ENCODE measurements at regions not wholly inside any gene's neighbourhood (a gene's known extent, or its start where the extent isn't known, plus 50 kb on each side); places are given as distances from the start of the nearest gene placed in this dataset.

DNA sequence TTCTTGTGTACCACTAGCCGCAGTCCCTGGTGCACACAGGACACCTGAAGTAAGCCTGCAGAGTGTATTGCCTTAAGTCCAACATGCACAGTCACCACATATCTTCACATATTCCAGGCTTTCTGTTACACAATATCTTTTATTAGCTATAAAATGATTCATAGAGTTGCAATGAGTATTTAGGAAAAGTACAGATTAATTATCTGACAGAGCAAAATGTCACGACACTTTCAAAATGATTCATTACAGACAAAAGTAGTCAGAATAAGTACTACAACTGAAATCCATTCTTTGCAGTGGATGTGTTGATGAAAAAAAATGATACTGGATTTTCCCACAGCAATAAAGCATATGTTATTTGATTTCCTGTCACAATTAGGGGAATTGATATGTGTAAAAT lies 199.5 kb upstream of the ASCC3 start:
- no peak overlapping the region for H3K4me3 Mint-ChIP-seq (ENCODE audit: unreplicated experiment)
- H3K4me1 Mint-ChIP-seq (ENCODE audit: unreplicated experiment): peaks cover 28% of the 10 kb centered on the region
- peaks cover 17% of the 10 kb centered on the region for H3K9me3 Mint-ChIP-seq (ENCODE audit: unreplicated experiment)
- no peak for DNase-seq (ENCODE audit: extremely low spot score, unreplicated experiment)
- H3K27me3 Mint-ChIP-seq (ENCODE audit: unreplicated experiment): no peaks in the 10 kb centered on the region
- H3K27ac Mint-ChIP-seq (ENCODE audit: unreplicated experiment): no peak overlapping the region
- H3K36me3 Mint-ChIP-seq (ENCODE audit: unreplicated experiment): peaks cover 3% of the 10 kb centered on the region
- TF ChIP-seq, protein P1, sequence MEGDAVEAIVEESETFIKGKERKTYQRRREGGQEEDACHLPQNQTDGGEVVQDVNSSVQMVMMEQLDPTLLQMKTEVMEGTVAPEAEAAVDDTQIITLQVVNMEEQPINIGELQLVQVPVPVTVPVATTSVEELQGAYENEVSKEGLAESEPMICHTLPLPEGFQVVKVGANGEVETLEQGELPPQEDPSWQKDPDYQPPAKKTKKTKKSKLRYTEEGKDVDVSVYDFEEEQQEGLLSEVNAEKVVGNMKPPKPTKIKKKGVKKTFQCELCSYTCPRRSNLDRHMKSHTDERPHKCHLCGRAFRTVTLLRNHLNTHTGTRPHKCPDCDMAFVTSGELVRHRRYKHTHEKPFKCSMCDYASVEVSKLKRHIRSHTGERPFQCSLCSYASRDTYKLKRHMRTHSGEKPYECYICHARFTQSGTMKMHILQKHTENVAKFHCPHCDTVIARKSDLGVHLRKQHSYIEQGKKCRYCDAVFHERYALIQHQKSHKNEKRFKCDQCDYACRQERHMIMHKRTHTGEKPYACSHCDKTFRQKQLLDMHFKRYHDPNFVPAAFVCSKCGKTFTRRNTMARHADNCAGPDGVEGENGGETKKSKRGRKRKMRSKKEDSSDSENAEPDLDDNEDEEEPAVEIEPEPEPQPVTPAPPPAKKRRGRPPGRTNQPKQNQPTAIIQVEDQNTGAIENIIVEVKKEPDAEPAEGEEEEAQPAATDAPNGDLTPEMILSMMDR (IDR thresholded peaks at IDR 0.05): no peak

DNA sequence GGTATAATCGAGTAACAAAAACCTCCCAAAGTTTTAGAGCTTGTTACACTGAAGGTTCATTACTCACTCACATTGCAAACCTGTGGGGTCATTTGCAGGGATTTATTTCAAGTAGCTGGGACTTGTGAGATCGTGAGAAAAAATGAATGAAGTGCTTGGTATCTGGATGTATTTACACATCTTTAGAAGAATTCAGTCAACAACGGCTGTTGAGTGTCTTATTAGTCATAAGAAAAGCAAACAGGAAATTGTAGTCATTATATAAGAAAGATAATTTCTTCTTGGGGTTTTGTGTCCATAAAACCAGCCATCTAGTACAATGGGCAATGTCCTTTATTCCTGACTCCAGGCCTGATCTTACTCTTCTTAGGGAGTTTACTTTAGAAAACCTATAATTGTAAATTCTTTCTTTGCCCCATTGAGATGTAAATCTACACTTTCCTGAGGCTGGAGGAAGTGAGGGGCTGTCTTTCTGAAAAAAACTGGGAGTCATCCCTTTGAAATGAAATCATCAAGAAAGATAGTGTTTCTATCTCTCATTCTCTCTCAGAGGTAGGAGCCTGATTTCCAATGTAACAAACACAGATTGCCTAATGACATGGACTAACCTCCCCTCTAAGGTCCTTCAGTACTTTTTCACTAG lies 202.5 kb upstream of the ASCC3 start:
- Mint-ChIP-seq H3K36me3 (ENCODE audit: unreplicated experiment) (no peaks in the 10 kb centered on the region), H3K27ac (ENCODE audit: unreplicated experiment) (no peak overlapping the region), H3K27me3 (ENCODE audit: unreplicated experiment) (no peaks in the 10 kb centered on the region), H3K4me3 (ENCODE audit: unreplicated experiment) (no peak overlapping the region), H3K9me3 (ENCODE audit: unreplicated experiment) (no peaks in the 10 kb centered on the region), H3K4me1 (ENCODE audit: unreplicated experiment) (peaks cover 28% of the 10 kb centered on the region)
- DNase-seq (ENCODE audit: extremely low spot score, unreplicated experiment): no peak
- TF ChIP-seq, protein P1 (IDR thresholded peaks at IDR 0.05): no peak

DNA sequence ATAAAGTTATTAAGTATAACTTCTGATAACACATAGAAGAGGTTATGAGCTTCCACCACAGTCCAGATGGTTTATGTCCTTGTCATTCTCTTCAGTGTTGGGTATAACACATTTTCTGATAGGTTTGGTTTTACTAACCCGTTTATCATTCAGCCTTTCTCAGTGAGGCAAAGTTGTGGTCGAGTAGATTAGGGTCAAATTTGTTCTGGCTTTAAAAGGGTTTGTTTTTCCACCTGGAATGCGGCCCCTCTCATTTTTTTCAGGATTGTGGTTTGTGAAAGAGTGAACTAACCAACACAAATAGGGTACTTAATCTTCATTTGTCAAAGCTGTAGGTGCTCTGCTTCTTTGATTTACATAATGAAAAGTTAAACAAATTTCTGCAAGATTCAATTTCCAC lies 204.2 kb upstream of the ASCC3 start:
- no peaks in the 10 kb centered on the region for H3K27me3 Mint-ChIP-seq (ENCODE audit: unreplicated experiment)

DNA sequence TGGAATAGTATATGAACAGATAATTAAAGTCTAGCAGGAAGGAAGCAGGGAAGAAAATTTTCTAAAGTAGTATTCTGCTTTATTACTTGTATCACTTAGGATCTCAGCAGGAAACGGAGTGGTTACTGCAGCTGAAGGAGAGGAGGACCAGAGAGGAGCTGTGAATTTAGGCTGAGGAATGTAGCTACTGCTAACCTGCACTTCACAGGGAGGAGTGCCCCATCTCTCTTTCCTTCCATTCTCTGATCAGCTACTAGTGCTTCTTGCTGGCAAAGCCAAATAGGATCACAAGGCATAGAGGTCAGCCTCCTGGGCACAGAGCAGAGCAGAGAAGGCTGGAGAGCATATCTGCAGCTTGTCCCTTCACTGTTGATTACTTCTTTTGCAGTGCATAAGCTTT lies 205.3 kb upstream of the ASCC3 start:
- H3K4me3 Mint-ChIP-seq (ENCODE audit: unreplicated experiment): no peak overlapping the region
- H3K9me3 Mint-ChIP-seq (ENCODE audit: unreplicated experiment): peaks cover 17% of the 10 kb centered on the region
- H3K36me3 Mint-ChIP-seq (ENCODE audit: unreplicated experiment): peaks cover 2% of the 10 kb centered on the region
- DNase-seq (ENCODE audit: extremely low spot score, unreplicated experiment): no peak
- H3K4me1 Mint-ChIP-seq (ENCODE audit: unreplicated experiment): peaks cover 23% of the 10 kb centered on the region
- no peak overlapping the region for H3K27ac Mint-ChIP-seq (ENCODE audit: unreplicated experiment)
- TF ChIP-seq, protein P1 (IDR thresholded peaks at IDR 0.05): no peak
- H3K27me3 Mint-ChIP-seq (ENCODE audit: unreplicated experiment): no peaks in the 10 kb centered on the region

More for the DNA sequence above, 204.2 kb upstream of the ASCC3 start:
- Mint-ChIP-seq H3K27ac (ENCODE audit: unreplicated experiment) (no peak overlapping the region), H3K9me3 (ENCODE audit: unreplicated experiment) (peaks cover 8% of the 10 kb centered on the region), H3K36me3 (ENCODE audit: unreplicated experiment) (peaks cover 2% of the 10 kb centered on the region), H3K4me3 (ENCODE audit: unreplicated experiment) (no peak overlapping the region), H3K4me1 (ENCODE audit: unreplicated experiment) (peaks cover 30% of the 10 kb centered on the region)
- TF ChIP-seq, protein P1 (IDR thresholded peaks at IDR 0.05): no peak
- no peak for DNase-seq (ENCODE audit: extremely low spot score, unreplicated experiment)

DNA sequence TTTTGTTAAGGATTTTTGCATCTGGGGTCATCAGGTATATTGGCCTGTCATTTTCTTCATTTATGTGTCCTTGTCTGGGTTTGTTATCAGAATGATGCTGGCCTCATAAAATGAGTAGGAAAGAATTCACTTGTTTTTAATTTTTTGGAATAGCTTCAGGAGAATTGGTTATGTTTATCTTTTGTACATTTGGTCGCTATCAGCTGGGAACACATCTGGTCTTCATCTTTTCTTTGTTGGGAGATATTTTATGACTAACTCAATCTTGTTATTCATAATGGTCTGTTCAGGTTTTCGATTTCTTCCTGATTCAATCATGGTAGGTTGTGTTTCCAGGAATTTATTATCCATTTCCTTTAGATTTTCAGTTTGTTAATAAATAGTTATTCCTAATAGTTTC lies 207.5 kb upstream of the ASCC3 start:
- Mint-ChIP-seq H3K36me3 (ENCODE audit: unreplicated experiment) (peaks cover 2% of the 10 kb centered on the region), H3K27ac (ENCODE audit: unreplicated experiment) (no peak overlapping the region)

More for the DNA sequence above, 207.5 kb upstream of the ASCC3 start:
- H3K4me1 Mint-ChIP-seq (ENCODE audit: unreplicated experiment): peaks cover 15% of the 10 kb centered on the region
- TF ChIP-seq, protein P1 (IDR thresholded peaks at IDR 0.05): no peak
- no peak overlapping the region for H3K4me3 Mint-ChIP-seq (ENCODE audit: unreplicated experiment)
- H3K9me3 Mint-ChIP-seq (ENCODE audit: unreplicated experiment): peaks cover 28% of the 10 kb centered on the region
- no peaks in the 10 kb centered on the region for H3K27me3 Mint-ChIP-seq (ENCODE audit: unreplicated experiment)
- DNase-seq (ENCODE audit: extremely low spot score, unreplicated experiment): no peak
